ENCODE measurements at regions not wholly inside any gene's neighbourhood (a gene's known extent, or its start where the extent isn't known, plus 50 kb on each side); places are given as distances from the start of the nearest gene placed in this dataset.

- Histone ChIP-seq H3K27ac (no peak overlapping the region), H3K36me3 (no peaks in the 10 kb centered on the region), H3K27me3 (no peaks in the 10 kb centered on the region), H3K9me3 (no peaks in the 10 kb centered on the region), H3K4me3 (no peak overlapping the region), H3K4me1 (no peaks in the 10 kb centered on the region)
- no peak for DNase-seq
- TF ChIP-seq POLR2AphosphoS5 (IDR thresholded peaks at IDR 0.05) (no peak), POLR2A (IDR thresholded peaks at IDR 0.05) (no peak), CTCF (IDR thresholded peaks at IDR 0.05) (no peak)
- no peak for ATAC-seq (ENCODE audit: low FRiP score in 2 of 2)
- 78 to 93% methylated on average over 5 of the region's 5 CpGs for WGBS, 2 donors
Measured at GRCh38 chr4:27128443-27128842, 267.8 kb downstream of the STIM2 start.

- H3K9me3 ChIP-seq = peaks cover 0 to 6% (median 0%) of the 10 kb centered on the region in 4 donors
- H3K27ac ChIP-seq = no peak overlapping the region
- ATAC-seq (ENCODE audit: low FRiP score in 2 of 2) (no peak), DNase-seq (no peak)
- WGBS, 2 donors = 73 to 78% methylated on average over 7 of the region's 7 CpGs
- H3K27me3 ChIP-seq = no peaks in the 10 kb centered on the region
- TF ChIP-seq CTCF (IDR thresholded peaks at IDR 0.05) (no peak), EP300 (IDR thresholded peaks at IDR 0.05) (no peak), POLR2A (IDR thresholded peaks at IDR 0.05) (no peak), POLR2AphosphoS5 (IDR thresholded peaks at IDR 0.05) (no peak)
- no peak overlapping the region for H3K4me3 ChIP-seq
- H3K36me3 ChIP-seq = no peaks in the 10 kb centered on the region
- no peaks in the 10 kb centered on the region for H3K4me1 ChIP-seq
Measured at GRCh38 chr4:27129871-27130366, 269.3 kb downstream of the STIM2 start.

GRCh38 chr4:27132497-27132896 lies 271.9 kb downstream of the STIM2 start:
- Histone ChIP-seq H3K36me3 (no peaks in the 10 kb centered on the region), H3K4me3 (no peak overlapping the region)

GRCh38 chr4:27140486-27140885 lies 279.8 kb downstream of the STIM2 start:
- Histone ChIP-seq H3K4me3 (no peak overlapping the region), H3K27me3 (no peaks in the 10 kb centered on the region), H3K4me1 (no peaks in the 10 kb centered on the region), H3K27ac (no peak overlapping the region), H3K36me3 (no peaks in the 10 kb centered on the region), H3K9me3 (peaks cover 0 to 12% (median 0%) of the 10 kb centered on the region in 4 donors)
- TF ChIP-seq POLR2A (IDR thresholded peaks at IDR 0.05) = no peak
- TF ChIP-seq POLR2AphosphoS5 (IDR thresholded peaks at IDR 0.05) = no peak
- TF ChIP-seq CTCF (IDR thresholded peaks at IDR 0.05) = no peak
- no peak for TF ChIP-seq EP300 (IDR thresholded peaks at IDR 0.05)
- ATAC-seq (ENCODE audit: low FRiP score in 2 of 2) (no peak), DNase-seq (no peak)
- WGBS, 2 donors = 68 to 72% methylated on average over 4 of the region's 4 CpGs

More at GRCh38 chr4:27132497-27132896, 271.9 kb downstream of the STIM2 start:
- Histone ChIP-seq H3K4me1 (no peaks in the 10 kb centered on the region), H3K27ac (no peak overlapping the region), H3K9me3 (peaks cover 0 to 13% (median 0%) of the 10 kb centered on the region in 4 donors), H3K27me3 (no peaks in the 10 kb centered on the region)
- no peak for ATAC-seq (ENCODE audit: low FRiP score in 2 of 2)
- DNase-seq = no peak
- TF ChIP-seq POLR2AphosphoS5 (IDR thresholded peaks at IDR 0.05) = no peak
- no peak for TF ChIP-seq EP300 (IDR thresholded peaks at IDR 0.05)
- no peak for TF ChIP-seq CTCF (IDR thresholded peaks at IDR 0.05)
- TF ChIP-seq POLR2A (IDR thresholded peaks at IDR 0.05) = no peak
- WGBS, 2 donors = 96 to 100% methylated on average over 1 of the region's 1 CpG

- DNase-seq (no peak), ATAC-seq (ENCODE audit: low FRiP score in 2 of 2) (no peak)
- no peak for TF ChIP-seq EP300 (IDR thresholded peaks at IDR 0.05)
- TF ChIP-seq CTCF (IDR thresholded peaks at IDR 0.05) = no peak
- TF ChIP-seq POLR2A (IDR thresholded peaks at IDR 0.05) = no peak
- no peak for TF ChIP-seq POLR2AphosphoS5 (IDR thresholded peaks at IDR 0.05)
- Histone ChIP-seq H3K4me3 (no peak overlapping the region), H3K36me3 (no peaks in the 10 kb centered on the region), H3K9me3 (peaks cover 0 to 5% (median 0%) of the 10 kb centered on the region in 4 donors), H3K27me3 (no peaks in the 10 kb centered on the region), H3K4me1 (no peaks in the 10 kb centered on the region), H3K27ac (no peak overlapping the region)
- WGBS, 2 donors = 68 to 79% methylated on average over 6 of the region's 6 CpGs
Measured at GRCh38 chr4:27141530-27141929, 280.9 kb downstream of the STIM2 start.
